Neural progenitor cell (in vitro differentiated cells): ENCODE measurements at regions not wholly inside any gene's neighbourhood (a gene's known extent, or its start where the extent isn't known, plus 50 kb on each side); places are given as distances from the start of the nearest gene placed in this dataset.
"Not testable (repeated sequence)": the region's sequence is repeated elsewhere in the genome, so short reads cannot be mapped to it uniquely, and the experiment has no call there.

Experiments used
- EZH2 ChIP-seq: fragments of 200-600 bp; sonication (generic); IDR thresholded peaks from 2 replicates; pipeline ENCODE4 v1.6.1; 2017; ENCODE audit warnings: antibody characterized with exemption, mild to moderate bottlenecking, moderate library complexity
- TF ChIP-seq, protein P1 (sequence below): fragments of 200-600 bp; sonication (generic); IDR thresholded peaks from 2 replicates; pipeline ENCODE4 v1.5.1; 2017; ENCODE audit warnings: antibody characterized with exemption, mild to moderate bottlenecking

DNA sequence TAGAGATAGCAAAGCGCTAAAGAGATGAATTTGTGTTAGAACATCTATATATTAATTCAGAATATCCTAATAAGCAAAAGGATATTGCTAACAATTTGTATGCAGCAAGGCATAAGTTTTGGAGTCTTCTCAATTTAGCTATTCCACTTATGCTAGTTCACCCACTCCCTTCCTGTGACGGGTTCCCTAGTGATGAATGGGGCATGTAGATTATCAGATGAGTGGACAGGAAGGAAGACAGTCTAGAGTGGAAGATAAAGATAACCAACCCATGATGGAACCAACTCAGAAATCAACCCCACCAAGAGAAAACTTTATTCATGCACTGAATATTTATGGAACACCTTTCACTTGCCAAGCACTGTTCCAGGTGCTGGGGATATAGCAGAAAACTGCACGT is 55.4 kb upstream of the NUTM2D start:
- TF ChIP-seq, protein P1, sequence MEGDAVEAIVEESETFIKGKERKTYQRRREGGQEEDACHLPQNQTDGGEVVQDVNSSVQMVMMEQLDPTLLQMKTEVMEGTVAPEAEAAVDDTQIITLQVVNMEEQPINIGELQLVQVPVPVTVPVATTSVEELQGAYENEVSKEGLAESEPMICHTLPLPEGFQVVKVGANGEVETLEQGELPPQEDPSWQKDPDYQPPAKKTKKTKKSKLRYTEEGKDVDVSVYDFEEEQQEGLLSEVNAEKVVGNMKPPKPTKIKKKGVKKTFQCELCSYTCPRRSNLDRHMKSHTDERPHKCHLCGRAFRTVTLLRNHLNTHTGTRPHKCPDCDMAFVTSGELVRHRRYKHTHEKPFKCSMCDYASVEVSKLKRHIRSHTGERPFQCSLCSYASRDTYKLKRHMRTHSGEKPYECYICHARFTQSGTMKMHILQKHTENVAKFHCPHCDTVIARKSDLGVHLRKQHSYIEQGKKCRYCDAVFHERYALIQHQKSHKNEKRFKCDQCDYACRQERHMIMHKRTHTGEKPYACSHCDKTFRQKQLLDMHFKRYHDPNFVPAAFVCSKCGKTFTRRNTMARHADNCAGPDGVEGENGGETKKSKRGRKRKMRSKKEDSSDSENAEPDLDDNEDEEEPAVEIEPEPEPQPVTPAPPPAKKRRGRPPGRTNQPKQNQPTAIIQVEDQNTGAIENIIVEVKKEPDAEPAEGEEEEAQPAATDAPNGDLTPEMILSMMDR = not testable (repeated sequence)
- not testable (repeated sequence) for TF ChIP-seq EZH2
